OCI-LY7 (cell line): ENCODE measurements at regions not wholly inside any gene's neighbourhood (a gene's known extent, or its start where the extent isn't known, plus 50 kb on each side); places are given as distances from the start of the nearest gene placed in this dataset.

Source experiments
- CTCF ChIP-seq: fragments of 200-600 bp; sonication (generic); conservative IDR thresholded peaks from 2 replicates; pipeline ENCODE4 v1.5.1; 2014; ENCODE audit warnings: mild to moderate bottlenecking, antibody characterized with exemption, low read length, moderate library complexity, mixed read lengths
- EZH2phosphoT487 ChIP-seq: fragments of 200-600 bp; sonication (generic); IDR thresholded peaks from 2 replicates; pipeline ENCODE4 v1.6.1; 2018; ENCODE audit warnings: low read depth, borderline replicate concordance, mild to moderate bottlenecking, mixed run types, antibody characterized with exemption, low read length, moderate library complexity, mixed read lengths

- TF ChIP-seq CTCF (no peak), EZH2phosphoT487 (no peak)
Measured at GRCh38 chr14:42269234-42269633, 662.6 kb downstream of the LRFN5 start.
